NB4 (cell line): ENCODE measurements at regions not wholly inside any gene's neighbourhood (a gene's known extent, or its start where the extent isn't known, plus 50 kb on each side); places are given as distances from the start of the nearest gene placed in this dataset.

Experiments
- CTCF ChIP-seq: IDR thresholded peaks from one replicate; pipeline ENCODE4 v1.5.1; 2012; ENCODE audit warnings: low read depth, low read length
- MAX ChIP-seq: IDR thresholded peaks from 2 replicates; pipeline ENCODE4 v1.6.1; 2011; ENCODE audit warnings: low read depth, low read length

DNA sequence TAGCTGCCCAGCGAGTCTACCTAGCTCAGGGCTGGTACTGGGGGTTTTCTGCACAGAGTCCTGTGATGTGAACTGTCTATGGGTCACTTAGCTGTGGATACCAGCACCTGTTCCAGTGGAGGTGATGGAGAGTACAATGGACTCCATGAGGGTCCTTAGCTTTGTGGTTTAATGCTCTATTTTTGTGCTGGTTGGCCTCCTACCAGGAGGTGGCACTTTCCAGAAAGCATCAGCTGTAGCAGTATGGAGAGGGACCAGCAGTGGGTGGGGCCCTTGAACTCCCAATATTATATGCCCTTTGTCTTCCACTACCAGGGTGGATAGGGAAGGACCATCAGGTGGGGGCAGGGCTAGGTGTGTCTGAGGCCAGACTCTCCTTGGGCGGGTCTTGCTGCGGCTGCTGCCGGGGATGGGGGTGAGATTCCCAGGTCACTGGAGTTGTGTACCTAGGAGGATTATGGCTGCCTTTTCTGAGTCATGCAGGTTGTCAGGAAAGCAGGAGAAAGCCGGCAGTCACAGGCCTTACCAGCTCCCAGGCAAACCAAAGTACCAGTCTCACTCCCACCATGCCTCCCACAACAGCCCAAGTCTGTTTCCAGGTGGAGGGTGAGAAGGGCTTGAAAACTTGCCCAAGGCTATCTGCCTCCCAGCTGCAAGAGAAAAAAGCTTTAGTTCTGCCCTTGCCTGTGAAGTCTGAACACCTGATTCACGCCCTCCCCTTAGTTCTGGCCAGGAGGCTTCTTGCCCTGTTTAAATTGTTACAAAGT, 163.0 kb upstream of the NUDT4 start:
- no peak for TF ChIP-seq CTCF
- no peak for TF ChIP-seq MAX
